GM12874 (cell line): ENCODE measurements at regions not wholly inside any gene's neighbourhood (a gene's known extent, or its start where the extent isn't known, plus 50 kb on each side); places are given as distances from the start of the nearest gene placed in this dataset.

Source experiments
- TF ChIP-seq, protein P1 (sequence below): IDR thresholded peaks from 2 replicates; pipeline ENCODE4 v1.5.1; 2011; ENCODE audit warnings: low read depth, mild to moderate bottlenecking, control low read depth, low read length, moderate library complexity; ENCODE audit not compliant: insufficient read depth

DNA sequence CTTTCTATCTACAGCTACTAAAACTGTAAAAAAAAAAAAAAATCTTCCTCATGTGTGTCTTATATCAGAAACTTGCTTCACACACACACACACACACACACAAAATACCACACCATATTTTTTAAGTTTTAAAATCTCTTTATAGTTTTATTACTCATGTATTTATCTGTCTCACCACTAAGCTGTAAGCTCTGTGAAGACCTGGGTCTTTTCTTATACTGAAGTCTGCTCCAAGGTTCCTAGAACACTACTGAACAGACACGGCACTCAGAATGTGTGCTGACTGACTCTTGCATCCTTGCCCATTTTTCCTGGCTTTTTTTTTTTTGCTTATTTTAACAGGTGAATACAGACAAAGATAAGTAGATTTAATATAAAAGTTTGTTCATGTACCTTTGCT lies 135.6 kb upstream of the CXXC4 start:
- TF ChIP-seq, protein P1, sequence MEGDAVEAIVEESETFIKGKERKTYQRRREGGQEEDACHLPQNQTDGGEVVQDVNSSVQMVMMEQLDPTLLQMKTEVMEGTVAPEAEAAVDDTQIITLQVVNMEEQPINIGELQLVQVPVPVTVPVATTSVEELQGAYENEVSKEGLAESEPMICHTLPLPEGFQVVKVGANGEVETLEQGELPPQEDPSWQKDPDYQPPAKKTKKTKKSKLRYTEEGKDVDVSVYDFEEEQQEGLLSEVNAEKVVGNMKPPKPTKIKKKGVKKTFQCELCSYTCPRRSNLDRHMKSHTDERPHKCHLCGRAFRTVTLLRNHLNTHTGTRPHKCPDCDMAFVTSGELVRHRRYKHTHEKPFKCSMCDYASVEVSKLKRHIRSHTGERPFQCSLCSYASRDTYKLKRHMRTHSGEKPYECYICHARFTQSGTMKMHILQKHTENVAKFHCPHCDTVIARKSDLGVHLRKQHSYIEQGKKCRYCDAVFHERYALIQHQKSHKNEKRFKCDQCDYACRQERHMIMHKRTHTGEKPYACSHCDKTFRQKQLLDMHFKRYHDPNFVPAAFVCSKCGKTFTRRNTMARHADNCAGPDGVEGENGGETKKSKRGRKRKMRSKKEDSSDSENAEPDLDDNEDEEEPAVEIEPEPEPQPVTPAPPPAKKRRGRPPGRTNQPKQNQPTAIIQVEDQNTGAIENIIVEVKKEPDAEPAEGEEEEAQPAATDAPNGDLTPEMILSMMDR, result no peak

DNA sequence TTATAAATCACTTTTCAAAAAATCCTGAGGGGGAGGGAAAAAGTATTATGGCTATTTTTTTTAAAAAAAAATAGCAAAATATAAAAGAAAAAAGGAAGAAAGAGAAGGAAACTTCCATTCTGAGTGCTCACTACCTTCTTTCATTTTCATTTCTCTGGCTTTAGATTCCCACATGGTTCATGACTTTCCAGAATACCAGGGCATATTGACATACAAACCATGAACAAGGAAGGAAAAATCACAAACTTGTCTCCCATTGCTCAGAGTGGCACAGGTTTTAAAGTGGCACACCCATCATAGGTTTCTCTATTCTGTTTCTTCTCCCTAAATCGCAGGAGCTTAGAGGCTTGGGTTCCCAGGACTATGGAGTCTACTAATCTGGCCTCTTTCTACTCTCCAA lies 136.3 kb upstream of the CXXC4 start:
- TF ChIP-seq, protein P1, result no peak

DNA sequence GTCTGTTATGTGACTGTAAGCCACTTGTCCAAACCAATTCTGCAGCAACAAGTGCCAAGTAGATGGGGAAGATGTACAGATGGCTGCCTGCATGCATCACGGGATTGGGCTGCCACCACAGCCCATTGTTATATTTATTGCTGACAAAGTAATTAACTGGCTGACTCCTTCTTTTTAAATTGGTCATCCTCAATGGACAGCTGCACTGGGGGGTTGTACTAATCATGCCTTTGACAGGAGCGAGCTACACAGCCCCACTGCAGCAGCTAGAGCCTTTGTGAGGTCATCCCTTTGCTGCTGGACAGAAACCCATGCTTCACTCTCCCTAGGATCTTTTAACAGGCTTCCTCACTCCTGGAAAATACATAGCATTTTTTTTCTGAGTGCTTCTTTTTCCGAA lies 146.7 kb upstream of the CXXC4 start:
- TF ChIP-seq, protein P1, result no peak

DNA sequence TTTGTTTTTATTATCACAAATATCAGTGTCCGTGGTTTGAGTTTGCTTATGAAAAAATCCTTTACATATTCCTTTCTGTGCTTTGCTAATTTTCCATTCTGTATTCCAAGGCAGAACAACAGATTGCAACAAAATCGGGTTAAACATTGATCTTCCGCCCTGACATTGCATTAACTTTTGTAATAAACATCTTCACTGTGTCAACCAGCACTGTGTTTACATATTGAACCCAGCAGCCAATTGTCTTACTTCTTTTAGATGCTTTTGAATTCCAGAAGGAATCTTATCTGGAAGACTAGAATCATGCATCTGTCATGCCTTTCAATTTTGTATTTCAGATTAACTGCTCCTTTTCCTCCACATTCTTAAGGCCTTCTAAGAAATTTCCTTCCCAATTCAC lies 147.8 kb upstream of the CXXC4 start:
- TF ChIP-seq, protein P1, result no peak

DNA sequence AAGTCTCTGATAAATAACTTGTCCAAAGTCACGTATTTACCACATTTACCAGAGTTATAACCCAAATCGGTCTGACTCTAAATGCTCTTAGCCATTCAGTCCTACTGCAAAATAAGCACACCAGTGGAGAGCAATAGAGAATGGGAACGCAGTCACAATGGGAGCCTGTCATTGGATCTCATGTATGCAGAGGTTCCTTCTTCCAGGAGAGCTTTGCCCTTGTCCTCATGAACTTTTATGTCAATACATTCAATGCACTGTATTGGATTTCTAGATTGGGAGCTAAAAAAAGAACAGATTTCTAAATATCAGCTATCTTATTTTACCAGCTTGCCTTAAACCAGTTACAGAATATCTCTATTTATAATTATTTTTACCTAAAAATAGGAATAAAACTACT lies 149.1 kb upstream of the CXXC4 start:
- TF ChIP-seq, protein P1, result no peak

DNA sequence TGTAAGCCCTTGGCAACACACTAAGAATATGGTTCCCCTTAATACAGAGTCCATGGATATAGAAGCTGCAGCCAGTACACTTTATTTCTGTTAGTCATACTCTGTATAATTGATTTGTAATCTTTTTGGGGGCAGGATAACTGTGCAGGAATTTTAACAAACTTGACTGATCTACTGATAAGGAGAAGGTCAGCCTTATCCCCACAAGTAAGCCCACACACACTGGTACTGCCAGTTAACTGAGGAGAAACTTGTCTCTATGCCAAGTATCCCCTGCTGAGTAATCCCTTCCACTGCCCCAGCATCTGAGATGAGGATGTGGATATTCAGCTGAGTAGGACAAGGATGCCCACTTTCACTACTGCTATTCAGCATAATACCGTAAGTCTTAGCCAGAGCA lies 154.9 kb upstream of the CXXC4 start:
- TF ChIP-seq, protein P1, result no peak

DNA sequence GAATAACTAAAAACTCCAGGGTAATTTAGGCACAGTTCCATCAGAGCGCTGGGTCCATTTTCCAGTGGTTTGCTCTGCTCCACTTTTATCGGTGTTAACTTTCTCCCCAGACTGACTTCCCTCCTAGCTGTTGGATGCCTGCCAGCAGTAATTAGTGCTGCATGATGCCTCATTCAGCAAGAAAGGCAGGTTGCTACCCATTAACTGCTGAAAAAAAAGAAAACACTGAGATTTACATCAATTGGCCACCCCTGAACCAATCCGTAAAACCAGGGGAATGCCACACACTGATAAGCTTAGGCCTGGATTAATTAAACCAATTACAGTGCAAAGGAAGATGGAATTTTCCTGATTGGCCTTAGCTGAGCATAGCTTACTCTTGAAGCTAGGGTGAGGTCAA lies 182.4 kb upstream of the CXXC4 start:
- TF ChIP-seq, protein P1, result no peak

DNA sequence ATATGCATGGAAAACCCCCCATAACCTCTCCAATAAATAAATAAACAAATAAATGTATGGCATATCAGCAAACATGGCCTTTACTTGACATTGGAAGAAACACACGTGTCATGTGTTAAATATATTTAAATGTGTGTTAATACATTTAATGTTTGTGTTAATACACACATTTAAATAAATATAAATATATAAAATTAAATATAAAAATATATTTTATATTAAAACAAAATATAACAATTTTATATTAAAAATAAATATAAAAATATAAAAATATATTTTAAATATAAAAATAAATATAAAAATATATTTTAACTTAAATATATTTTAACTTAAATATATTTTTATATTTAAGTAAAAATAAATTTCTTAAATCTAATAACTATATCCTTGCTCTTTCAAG lies 187.6 kb upstream of the CXXC4 start:
- TF ChIP-seq, protein P1, result no peak
